ENCODE measurements at regions not wholly inside any gene's neighbourhood (a gene's known extent, or its start where the extent isn't known, plus 50 kb on each side); places are given as distances from the start of the nearest gene placed in this dataset.

DNA sequence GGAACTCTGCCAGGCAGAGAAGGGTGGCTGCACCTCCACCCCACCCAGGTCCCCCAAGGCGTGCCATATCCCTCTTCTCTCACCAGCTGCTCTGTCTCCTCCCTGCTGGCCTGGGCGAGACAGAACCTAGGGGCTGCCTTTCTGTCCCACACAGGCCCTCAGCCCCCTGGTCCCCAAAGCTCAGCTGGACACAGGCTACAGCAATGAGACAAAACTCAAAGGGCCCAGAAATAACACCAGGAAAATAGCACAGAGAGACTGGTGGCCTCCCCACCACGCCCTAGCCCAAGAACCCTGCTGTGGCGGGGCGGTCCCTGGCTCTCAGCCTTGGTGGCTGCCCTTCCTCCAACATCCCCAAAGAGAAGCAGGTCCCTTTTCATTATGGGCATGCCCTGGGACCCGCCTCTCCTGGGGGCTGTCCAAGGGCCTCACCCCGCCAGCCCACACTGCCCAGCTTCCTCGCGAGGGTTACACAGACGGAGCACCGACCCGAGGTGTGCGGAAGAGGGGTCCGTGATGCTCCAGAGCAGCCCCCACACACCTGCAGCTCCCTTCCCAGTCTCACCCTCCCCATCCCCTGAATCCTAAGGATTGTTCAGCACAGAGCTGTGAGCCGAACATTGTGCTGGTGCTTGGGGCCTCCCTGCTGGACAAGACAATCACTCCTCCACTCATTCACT, 67.7 kb upstream of the HMX1 start:
- H3K4me3 ChIP-seq (ENCODE audit: low read depth, low read length) = peak overlapping the region; percentile 37
- H3K23ac ChIP-seq (ENCODE audit: low read length) = no peak overlapping the region
- H3K36me3 ChIP-seq (ENCODE audit: control insufficient read depth in 1 of 2, insufficient read depth in 2 of 2, low read length in 2 of 2) = no peaks in the 10 kb centered on the region
- H3K18ac ChIP-seq (ENCODE audit: low read length) = no peak overlapping the region
- no CpG with 5 or more reads among the region's 15 CpGs for WGBS (ENCODE audit: extremely low coverage, insufficient coverage, insufficient read length)
- H3K9ac ChIP-seq (ENCODE audit: low read length) = no peak overlapping the region
- H2AFZ ChIP-seq (ENCODE audit: insufficient read depth, low read length, poor library complexity) = no peak overlapping the region
- no peak overlapping the region for H2AK5ac ChIP-seq (ENCODE audit: low read length)
- H3K9me3 ChIP-seq (ENCODE audit: insufficient read depth, low read depth, low read length) = peaks cover 3% of the 10 kb centered on the region
- H2BK5ac ChIP-seq (ENCODE audit: low read depth, low read length, poor library complexity) = no peak overlapping the region
- H3K4me1 ChIP-seq (ENCODE audit: control insufficient read depth in 1 of 2, insufficient read depth in 2 of 2, low read length in 2 of 2) = no peaks in the 10 kb centered on the region
- no peaks in the 10 kb centered on the region for H3K27me3 ChIP-seq (ENCODE audit: insufficient read depth, low read length)
- H4K91ac ChIP-seq (ENCODE audit: low read depth, low read length) = no peak overlapping the region
- H4K12ac ChIP-seq (ENCODE audit: low read depth, low read length) = no peak overlapping the region
- no peak overlapping the region for H4K8ac ChIP-seq (ENCODE audit: low read depth, low read length)
- H3K79me2 ChIP-seq (ENCODE audit: control insufficient read depth, insufficient read depth, low read length, poor library complexity) = no peaks in the 10 kb centered on the region
- no peak overlapping the region for H3K27ac ChIP-seq (ENCODE audit: low read depth, low read length)
- no peak overlapping the region for H2BK120ac ChIP-seq (ENCODE audit: insufficient read depth, low read length, poor library complexity)
- no peak overlapping the region for H2BK12ac ChIP-seq (ENCODE audit: low read length)
- no peak overlapping the region for H3K14ac ChIP-seq (ENCODE audit: low read length)
- no peaks in the 10 kb centered on the region for H3K79me1 ChIP-seq (ENCODE audit: low read length)
- no peak overlapping the region for H3K4ac ChIP-seq (ENCODE audit: low read depth, low read length)
- no peak for DNase-seq
- no peak overlapping the region for H3K4me2 ChIP-seq (ENCODE audit: low read length)

DNA sequence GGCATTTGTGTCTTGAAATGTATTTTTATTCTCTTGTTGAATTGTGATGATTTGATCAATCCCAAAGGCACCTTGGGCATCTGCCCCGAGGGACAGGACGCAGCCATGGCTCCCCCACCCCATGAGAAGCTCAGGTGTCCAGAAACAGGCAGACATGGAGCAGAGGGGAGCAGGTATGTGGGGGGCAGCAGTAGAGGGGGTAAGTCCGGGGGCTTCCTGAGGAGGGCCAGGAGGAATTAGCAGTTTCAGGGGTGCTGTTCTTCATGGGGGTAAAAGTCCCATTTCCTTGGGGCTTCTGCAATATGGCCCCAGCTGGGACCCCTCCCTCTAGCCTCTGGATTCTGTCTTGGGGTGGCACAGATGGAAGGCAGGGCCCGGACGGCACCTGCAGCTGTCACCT, 67.0 kb upstream of the HMX1 start:
- H3K14ac ChIP-seq (ENCODE audit: low read length) = no peak overlapping the region
- no peak overlapping the region for H2BK5ac ChIP-seq (ENCODE audit: low read depth, low read length, poor library complexity)
- H3K79me2 ChIP-seq (ENCODE audit: control insufficient read depth, insufficient read depth, low read length, poor library complexity) = no peaks in the 10 kb centered on the region
- no peak for DNase-seq
- no peaks in the 10 kb centered on the region for H3K4me1 ChIP-seq (ENCODE audit: control insufficient read depth in 1 of 2, insufficient read depth in 2 of 2, low read length in 2 of 2)
- no peak overlapping the region for H3K23ac ChIP-seq (ENCODE audit: low read length)
- no peak overlapping the region for H4K91ac ChIP-seq (ENCODE audit: low read depth, low read length)
- H2BK12ac ChIP-seq (ENCODE audit: low read length) = no peak overlapping the region
- H2BK120ac ChIP-seq (ENCODE audit: insufficient read depth, low read length, poor library complexity) = no peak overlapping the region
- H3K4me2 ChIP-seq (ENCODE audit: low read length) = no peak overlapping the region
- peaks cover 3% of the 10 kb centered on the region for H3K9me3 ChIP-seq (ENCODE audit: insufficient read depth, low read depth, low read length)
- no peak overlapping the region for H3K27ac ChIP-seq (ENCODE audit: low read depth, low read length)
- H3K27me3 ChIP-seq (ENCODE audit: insufficient read depth, low read length) = no peaks in the 10 kb centered on the region
- H2AFZ ChIP-seq (ENCODE audit: insufficient read depth, low read length, poor library complexity) = no peak overlapping the region
- H3K9ac ChIP-seq (ENCODE audit: low read length) = no peak overlapping the region
- H3K4ac ChIP-seq (ENCODE audit: low read depth, low read length) = no peak overlapping the region
- H3K36me3 ChIP-seq (ENCODE audit: control insufficient read depth in 1 of 2, insufficient read depth in 2 of 2, low read length in 2 of 2) = no peaks in the 10 kb centered on the region
- no CpG with 5 or more reads among the region's 5 CpGs for WGBS (ENCODE audit: extremely low coverage, insufficient coverage, insufficient read length)
- no peaks in the 10 kb centered on the region for H3K79me1 ChIP-seq (ENCODE audit: low read length)
- H3K18ac ChIP-seq (ENCODE audit: low read length) = no peak overlapping the region
- no peak overlapping the region for H2AK5ac ChIP-seq (ENCODE audit: low read length)
- H3K4me3 ChIP-seq (ENCODE audit: low read depth, low read length) = no peak overlapping the region
- H4K12ac ChIP-seq (ENCODE audit: low read depth, low read length) = no peak overlapping the region
- no peak overlapping the region for H4K8ac ChIP-seq (ENCODE audit: low read depth, low read length)

DNA sequence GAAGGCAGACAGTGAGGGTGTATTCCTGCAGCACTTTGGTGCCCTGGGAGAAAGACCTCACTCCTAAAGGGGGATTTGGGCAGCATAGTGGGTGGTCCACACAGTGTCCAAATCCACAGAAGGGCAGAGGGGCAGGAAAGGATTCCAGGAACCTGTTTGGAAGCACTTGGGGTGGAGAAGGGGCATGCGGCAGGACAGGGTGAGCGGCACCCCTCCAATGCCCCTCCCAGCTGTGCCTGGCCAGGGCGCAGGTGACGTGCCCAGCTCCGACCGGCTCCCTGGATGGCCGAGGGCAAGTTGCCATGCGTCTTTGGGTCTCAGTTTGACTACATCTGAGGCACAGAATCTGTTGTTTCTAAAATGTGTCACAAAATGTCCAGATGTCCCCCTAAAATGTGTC, 66.5 kb upstream of the HMX1 start:
- H3K36me3 ChIP-seq (ENCODE audit: control insufficient read depth in 1 of 2, insufficient read depth in 2 of 2, low read length in 2 of 2) = no peaks in the 10 kb centered on the region
- H3K79me1 ChIP-seq (ENCODE audit: low read length) = no peaks in the 10 kb centered on the region
- no peaks in the 10 kb centered on the region for H3K27me3 ChIP-seq (ENCODE audit: insufficient read depth, low read length)
- no peak overlapping the region for H2BK120ac ChIP-seq (ENCODE audit: insufficient read depth, low read length, poor library complexity)
- H4K91ac ChIP-seq (ENCODE audit: low read depth, low read length) = no peak overlapping the region
- H3K23ac ChIP-seq (ENCODE audit: low read length) = no peak overlapping the region
- H2BK5ac ChIP-seq (ENCODE audit: low read depth, low read length, poor library complexity) = no peak overlapping the region
- H2AFZ ChIP-seq (ENCODE audit: insufficient read depth, low read length, poor library complexity) = no peak overlapping the region
- no peak overlapping the region for H3K14ac ChIP-seq (ENCODE audit: low read length)
- no peak overlapping the region for H3K4ac ChIP-seq (ENCODE audit: low read depth, low read length)
- H2BK12ac ChIP-seq (ENCODE audit: low read length) = no peak overlapping the region
- H3K4me1 ChIP-seq (ENCODE audit: control insufficient read depth in 1 of 2, insufficient read depth in 2 of 2, low read length in 2 of 2) = no peaks in the 10 kb centered on the region
- peaks cover 3% of the 10 kb centered on the region for H3K9me3 ChIP-seq (ENCODE audit: insufficient read depth, low read depth, low read length)
- H2AK5ac ChIP-seq (ENCODE audit: low read length) = no peak overlapping the region
- no peak overlapping the region for H4K8ac ChIP-seq (ENCODE audit: low read depth, low read length)
- H4K12ac ChIP-seq (ENCODE audit: low read depth, low read length) = no peak overlapping the region
- no peak overlapping the region for H3K4me2 ChIP-seq (ENCODE audit: low read length)
- no peak overlapping the region for H3K18ac ChIP-seq (ENCODE audit: low read length)
- no peak overlapping the region for H3K9ac ChIP-seq (ENCODE audit: low read length)
- no peak overlapping the region for H3K27ac ChIP-seq (ENCODE audit: low read depth, low read length)
- DNase-seq = no peak
- no peak overlapping the region for H3K4me3 ChIP-seq (ENCODE audit: low read depth, low read length)
- no CpG with 5 or more reads among the region's 8 CpGs for WGBS (ENCODE audit: extremely low coverage, insufficient coverage, insufficient read length)
- no peaks in the 10 kb centered on the region for H3K79me2 ChIP-seq (ENCODE audit: control insufficient read depth, insufficient read depth, low read length, poor library complexity)

- no peak overlapping the region for H3K23ac ChIP-seq (ENCODE audit: low read length)
- WGBS (ENCODE audit: extremely low coverage, insufficient coverage, insufficient read length) = no CpG with 5 or more reads among the region's 1 CpG
- H3K79me2 ChIP-seq (ENCODE audit: control insufficient read depth, insufficient read depth, low read length, poor library complexity) = no peaks in the 10 kb centered on the region
- no peak overlapping the region for H3K4me2 ChIP-seq (ENCODE audit: low read length)
- no peak for DNase-seq
- H3K9me3 ChIP-seq (ENCODE audit: insufficient read depth, low read depth, low read length) = no peaks in the 10 kb centered on the region
- no peaks in the 10 kb centered on the region for H3K36me3 ChIP-seq (ENCODE audit: control insufficient read depth in 1 of 2, insufficient read depth in 2 of 2, low read length in 2 of 2)
- no peaks in the 10 kb centered on the region for H3K27me3 ChIP-seq (ENCODE audit: insufficient read depth, low read length)
- no peak overlapping the region for H3K14ac ChIP-seq (ENCODE audit: low read length)
- H4K91ac ChIP-seq (ENCODE audit: low read depth, low read length) = no peak overlapping the region
- H3K79me1 ChIP-seq (ENCODE audit: low read length) = no peaks in the 10 kb centered on the region
- no peak overlapping the region for H3K4me3 ChIP-seq (ENCODE audit: low read depth, low read length)
- no peak overlapping the region for H4K8ac ChIP-seq (ENCODE audit: low read depth, low read length)
- no peak overlapping the region for H2AFZ ChIP-seq (ENCODE audit: insufficient read depth, low read length, poor library complexity)
- no peak overlapping the region for H4K12ac ChIP-seq (ENCODE audit: low read depth, low read length)
- H2BK120ac ChIP-seq (ENCODE audit: insufficient read depth, low read length, poor library complexity) = no peak overlapping the region
- H2AK5ac ChIP-seq (ENCODE audit: low read length) = no peak overlapping the region
- no peak overlapping the region for H3K18ac ChIP-seq (ENCODE audit: low read length)
- H3K4me1 ChIP-seq (ENCODE audit: control insufficient read depth in 1 of 2, insufficient read depth in 2 of 2, low read length in 2 of 2) = no peaks in the 10 kb centered on the region
- H2BK12ac ChIP-seq (ENCODE audit: low read length) = no peak overlapping the region
- no peak overlapping the region for H3K27ac ChIP-seq (ENCODE audit: low read depth, low read length)
- no peak overlapping the region for H3K9ac ChIP-seq (ENCODE audit: low read length)
- no peak overlapping the region for H3K4ac ChIP-seq (ENCODE audit: low read depth, low read length)
- no peak overlapping the region for H2BK5ac ChIP-seq (ENCODE audit: low read depth, low read length, poor library complexity)
These were observed 61.2 kb upstream of the HMX1 start for GRCh38 chr4:8932884-8933283.

Measured in trophoblast cell (in vitro differentiated cells and primary cell).